ENCODE measurements at regions not wholly inside any gene's neighbourhood (a gene's known extent, or its start where the extent isn't known, plus 50 kb on each side); places are given as distances from the start of the nearest gene placed in this dataset.

GRCh38 chr6:126233192-126233591 lies 106.7 kb upstream of the CENPW start:
- no peaks in the 10 kb centered on the region for H3K9me3 ChIP-seq
- DNase-seq, result no peak
- H3K36me3 ChIP-seq (replicated peaks in 1 of 2; ENCODE audit: insufficient read depth in 1 of 2, low read depth in 2 of 2), result no peaks in the 10 kb centered on the region
- intact Hi-C loops (cut with DNase I), result no loop called here
- WGBS, 2 donors, result 95% methylated on average over 1 of the region's 1 CpG
- ATAC-seq, result no peak
- no peak overlapping the region for H3K27ac ChIP-seq
- TF ChIP-seq CTCF (IDR thresholded peaks at IDR 0.05) (no peak), POLR2A (IDR thresholded peaks at IDR 0.05) (no peak)
- H3K4me3 ChIP-seq, result no peak overlapping the region
- H3K4me1 ChIP-seq, result no peaks in the 10 kb centered on the region
- H3K27me3 ChIP-seq, result no peaks in the 10 kb centered on the region

DNA sequence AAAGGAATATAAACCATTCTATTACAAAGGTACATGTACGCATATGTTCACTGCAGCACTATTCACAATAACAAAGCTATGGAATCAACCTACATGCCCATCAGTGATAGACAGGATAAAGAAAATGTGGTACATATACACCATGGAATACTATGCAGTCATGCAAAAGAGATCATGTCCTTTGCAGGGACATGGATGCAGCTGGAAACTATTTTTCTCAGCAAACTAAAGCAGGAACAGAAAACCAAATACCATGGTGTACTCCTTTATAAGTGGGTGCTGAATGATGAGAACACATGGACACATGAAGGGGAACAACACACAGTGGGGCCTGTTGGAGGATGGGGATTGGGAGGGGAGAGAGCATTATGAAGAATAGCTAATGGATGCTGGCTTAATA lies 104.6 kb upstream of the CENPW start:
- TF ChIP-seq POLR2A (IDR thresholded peaks at IDR 0.05), result no peak
- no peak for TF ChIP-seq CTCF (IDR thresholded peaks at IDR 0.05)
- Histone ChIP-seq H3K36me3 (replicated peaks in 1 of 2; ENCODE audit: insufficient read depth in 1 of 2, low read depth in 2 of 2) (no peaks in the 10 kb centered on the region), H3K27me3 (no peaks in the 10 kb centered on the region), H3K4me3 (no peak overlapping the region), H3K9me3 (no peaks in the 10 kb centered on the region), H3K27ac (no peak overlapping the region), H3K4me1 (no peaks in the 10 kb centered on the region)
- ATAC-seq (no peak), DNase-seq (no peak)
- WGBS, 2 donors, result 92 to 100% methylated on average over 1 of the region's 1 CpG
- intact Hi-C loops (cut with DNase I), result no loop called here

DNA sequence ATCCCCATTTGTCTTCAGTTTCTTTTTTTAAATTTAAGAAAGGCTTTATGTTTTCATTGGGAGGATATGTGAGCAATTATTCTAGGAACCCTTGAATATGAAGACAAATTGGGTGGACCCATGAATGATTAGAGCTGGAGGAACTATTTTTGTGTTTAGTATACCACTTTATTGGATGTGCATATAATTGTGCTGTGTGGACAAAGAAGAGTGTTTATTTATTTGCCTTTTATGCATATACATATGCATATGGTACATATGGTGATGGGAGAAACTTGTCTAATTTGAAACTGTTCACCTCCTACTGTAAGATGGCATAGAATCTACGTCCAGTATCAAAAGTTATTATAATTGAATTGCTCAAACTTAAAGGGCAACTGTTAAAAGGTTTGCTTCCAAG lies 94.8 kb upstream of the CENPW start:
- no peak overlapping the region for H3K4me3 ChIP-seq
- peaks cover 0 to 7% (median 0%) of the 10 kb centered on the region in 3 donors for H3K9me3 ChIP-seq
- intact Hi-C loops (cut with DNase I), result no loop called here
- no peak for DNase-seq
- no peaks in the 10 kb centered on the region for H3K36me3 ChIP-seq (replicated peaks in 1 of 2; ENCODE audit: insufficient read depth in 1 of 2, low read depth in 2 of 2)
- 60 to 66% methylated on average over 1 of the region's 1 CpG for whole genome bisulfite sequencing, 2 donors
- H3K27ac ChIP-seq, result no peak overlapping the region
- no peaks in the 10 kb centered on the region for H3K4me1 ChIP-seq
- no peak for ATAC-seq
- TF ChIP-seq CTCF (IDR thresholded peaks at IDR 0.05) (no peak), POLR2A (IDR thresholded peaks at IDR 0.05) (no peak)
- no peaks in the 10 kb centered on the region for H3K27me3 ChIP-seq

DNA sequence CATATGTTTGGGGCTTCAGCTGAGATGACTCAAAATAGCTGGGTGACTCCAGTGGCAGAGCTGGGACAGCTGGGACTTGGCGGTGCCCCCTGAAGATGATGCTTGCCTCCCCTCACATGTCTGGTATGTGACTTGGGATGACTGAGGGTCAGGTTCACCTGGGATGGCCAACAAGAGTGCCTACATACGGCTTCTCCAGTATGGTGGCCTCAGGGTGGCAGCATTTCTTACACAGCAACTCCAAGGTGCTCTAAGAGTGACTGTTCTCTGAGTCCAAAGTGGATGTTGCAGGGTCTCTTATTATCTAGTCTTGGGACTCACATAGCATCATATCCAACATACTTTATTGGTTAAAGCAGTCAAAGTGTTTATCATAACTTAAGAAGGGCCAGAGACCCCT lies 87.8 kb upstream of the CENPW start:
- TF ChIP-seq CTCF (IDR thresholded peaks at IDR 0.05) (no peak), POLR2A (IDR thresholded peaks at IDR 0.05) (no peak)
- Histone ChIP-seq H3K4me1 (no peaks in the 10 kb centered on the region), H3K27me3 (no peaks in the 10 kb centered on the region), H3K9me3 (no peaks in the 10 kb centered on the region), H3K36me3 (replicated peaks in 1 of 2; ENCODE audit: insufficient read depth in 1 of 2, low read depth in 2 of 2) (no peaks in the 10 kb centered on the region), H3K27ac (no peak overlapping the region), H3K4me3 (no peak overlapping the region)
- 77 to 89% methylated on average over 2 of the region's 2 CpGs for WGBS, 2 donors
- intact Hi-C loops (cut with DNase I), result no loop called here
- ATAC-seq (no peak), DNase-seq (no peak)

- intact Hi-C loops (cut with DNase I), result no loop called here
- no peak for ATAC-seq
- TF ChIP-seq CTCF (IDR thresholded peaks at IDR 0.05) (no peak), POLR2A (IDR thresholded peaks at IDR 0.05) (no peak)
- Histone ChIP-seq H3K27me3 (no peaks in the 10 kb centered on the region), H3K4me3 (no peak overlapping the region), H3K4me1 (no peaks in the 10 kb centered on the region), H3K9me3 (no peaks in the 10 kb centered on the region), H3K36me3 (replicated peaks in 1 of 2; ENCODE audit: insufficient read depth in 1 of 2, low read depth in 2 of 2) (no peaks in the 10 kb centered on the region), H3K27ac (no peak overlapping the region)
- WGBS, 2 donors, result 80 to 87% methylated on average over 2 of the region's 2 CpGs
- no peak for DNase-seq
Observed at GRCh38 chr6:126253431-126253830, 86.5 kb upstream of the CENPW start.

Data from body of pancreas (tissue), 4 donors.